ENCODE measurements at regions not wholly inside any gene's neighbourhood (a gene's known extent, or its start where the extent isn't known, plus 50 kb on each side); places are given as distances from the start of the nearest gene placed in this dataset.

- DNase-seq (ENCODE audit: low spot score): peak; percentile 86
These were observed 71.4 kb upstream of the GLS start for GRCh38 chr2:190809139-190809764.

- no peak for DNase-seq (ENCODE audit: low spot score)
These were observed 70.6 kb upstream of the GLS start for GRCh38 chr2:190809876-190810525.

GRCh38 chr2:190810981-190811587 lies 69.5 kb upstream of the GLS start:
- no peak for DNase-seq (ENCODE audit: low spot score)

- no peak for DNase-seq (ENCODE audit: low spot score)
These were observed 68.8 kb upstream of the GLS start for GRCh38 chr2:190811811-190812210.

- DNase-seq (ENCODE audit: low spot score): no peak
These were observed 67.9 kb upstream of the GLS start for GRCh38 chr2:190812506-190813294.

- DNase-seq (ENCODE audit: low spot score): no peak
These were observed 65.4 kb upstream of the GLS start for GRCh38 chr2:190815226-190815625.

GRCh38 chr2:190817082-190817481 lies 63.5 kb upstream of the GLS start:
- no peak for DNase-seq (ENCODE audit: low spot score)

GRCh38 chr2:190819840-190820301 lies 60.8 kb upstream of the GLS start:
- DNase-seq (ENCODE audit: low spot score): no peak

GRCh38 chr2:190820416-190820815 lies 60.2 kb upstream of the GLS start:
- DNase-seq (ENCODE audit: low spot score): no peak

- no peak for DNase-seq (ENCODE audit: low spot score)
These were observed 58.6 kb upstream of the GLS start for GRCh38 chr2:190822043-190822442.

- no peak for DNase-seq (ENCODE audit: low spot score)
These were observed 52.9 kb upstream of the GLS start for GRCh38 chr2:190827720-190828119.

- DNase-seq (ENCODE audit: low spot score): no peak
These were observed 51.0 kb upstream of the GLS start for GRCh38 chr2:190829642-190830041.
